HUES6 (cell line): ENCODE measurements at regions not wholly inside any gene's neighbourhood (a gene's known extent, or its start where the extent isn't known, plus 50 kb on each side); places are given as distances from the start of the nearest gene placed in this dataset.

ENCODE experiments used
- H3K27ac ChIP-seq: 2 replicates; pipeline ENCODE4 v1.7.0; 2013; ENCODE audit warnings: low read depth, mild to moderate bottlenecking, low read length, inconsistent platforms
- H3K27me3 ChIP-seq: 2 replicates; pipeline ENCODE4 v1.6.1; 2013; ENCODE audit warnings: low read length; ENCODE audit not compliant: control insufficient read depth, insufficient read depth
- H3K36me3 ChIP-seq: 2 replicates; pipeline ENCODE4 v1.6.1; 2013; ENCODE audit warnings: low read length; ENCODE audit not compliant: control insufficient read depth, insufficient read depth
- H3K4me1 ChIP-seq: 2 replicates; pipeline ENCODE4 v1.6.1; 2013; ENCODE audit warnings: low read length; ENCODE audit not compliant: control insufficient read depth, insufficient read depth
- H3K4me3 ChIP-seq: 2 replicates; pipeline ENCODE4 v1.5.1; 2013; ENCODE audit warnings: low read depth, low read length
- H3K9ac ChIP-seq: one replicate; pipeline ENCODE4 v1.6.1; 2013; ENCODE audit warnings: mild to moderate bottlenecking, low read length
- H3K9me3 ChIP-seq: 2 replicates; pipeline ENCODE4 v1.6.1; 2013; ENCODE audit warnings: low read depth, low read length; ENCODE audit not compliant: control insufficient read depth, insufficient read depth

- no peak overlapping the region for H3K9ac ChIP-seq
- H3K27me3 ChIP-seq: no peaks in the 10 kb centered on the region
- no peak overlapping the region for H3K4me3 ChIP-seq
- H3K27ac ChIP-seq: no peak overlapping the region
- H3K9me3 ChIP-seq: no peaks in the 10 kb centered on the region
- no peaks in the 10 kb centered on the region for H3K4me1 ChIP-seq
- H3K36me3 ChIP-seq: no peaks in the 10 kb centered on the region
Observed at GRCh38 chr13:73228546-73228945, 169.7 kb downstream of the KLF5 start.

- H3K9ac ChIP-seq: no peak overlapping the region
- H3K36me3 ChIP-seq: no peaks in the 10 kb centered on the region
- no peaks in the 10 kb centered on the region for H3K4me1 ChIP-seq
- H3K27ac ChIP-seq: no peak overlapping the region
- H3K4me3 ChIP-seq: no peak overlapping the region
- no peaks in the 10 kb centered on the region for H3K27me3 ChIP-seq
- H3K9me3 ChIP-seq: no peaks in the 10 kb centered on the region
Observed at GRCh38 chr13:73225990-73226389, 167.2 kb downstream of the KLF5 start.

- Histone ChIP-seq H3K4me1 (no peaks in the 10 kb centered on the region), H3K4me3 (no peak overlapping the region), H3K9me3 (no peaks in the 10 kb centered on the region), H3K27ac (no peak overlapping the region), H3K27me3 (no peaks in the 10 kb centered on the region), H3K36me3 (no peaks in the 10 kb centered on the region), H3K9ac (no peak overlapping the region)
Observed at GRCh38 chr13:73224703-73225102, 165.9 kb downstream of the KLF5 start.

- H3K36me3 ChIP-seq: no peaks in the 10 kb centered on the region
- no peak overlapping the region for H3K4me3 ChIP-seq
- no peaks in the 10 kb centered on the region for H3K4me1 ChIP-seq
- no peaks in the 10 kb centered on the region for H3K27me3 ChIP-seq
- no peak overlapping the region for H3K27ac ChIP-seq
- no peak overlapping the region for H3K9ac ChIP-seq
- H3K9me3 ChIP-seq: no peaks in the 10 kb centered on the region
Observed at GRCh38 chr13:73223372-73223781, 164.6 kb downstream of the KLF5 start.

GRCh38 chr13:73222627-73223305, 164.0 kb downstream of the KLF5 start:
- H3K4me3 ChIP-seq: no peak overlapping the region

GRCh38 chr13:73220966-73221720, 162.3 kb downstream of the KLF5 start:
- no peaks in the 10 kb centered on the region for H3K9me3 ChIP-seq
- H3K36me3 ChIP-seq: no peaks in the 10 kb centered on the region
- no peak overlapping the region for H3K27ac ChIP-seq
- no peak overlapping the region for H3K9ac ChIP-seq
- H3K27me3 ChIP-seq: no peaks in the 10 kb centered on the region
- no peak overlapping the region for H3K4me3 ChIP-seq
- no peaks in the 10 kb centered on the region for H3K4me1 ChIP-seq

More at GRCh38 chr13:73222627-73223305, 164.0 kb downstream of the KLF5 start:
- no peaks in the 10 kb centered on the region for H3K36me3 ChIP-seq
- no peaks in the 10 kb centered on the region for H3K27me3 ChIP-seq
- no peak overlapping the region for H3K9ac ChIP-seq
- no peak overlapping the region for H3K27ac ChIP-seq
- H3K4me1 ChIP-seq: no peaks in the 10 kb centered on the region
- H3K9me3 ChIP-seq: no peaks in the 10 kb centered on the region

GRCh38 chr13:73218181-73218580, 159.4 kb downstream of the KLF5 start:
- Histone ChIP-seq H3K36me3 (no peaks in the 10 kb centered on the region), H3K4me3 (no peak overlapping the region), H3K9me3 (no peaks in the 10 kb centered on the region), H3K4me1 (no peaks in the 10 kb centered on the region), H3K27me3 (no peaks in the 10 kb centered on the region), H3K27ac (no peak overlapping the region), H3K9ac (no peak overlapping the region)

GRCh38 chr13:73216381-73216831, 157.6 kb downstream of the KLF5 start:
- Histone ChIP-seq H3K4me3 (no peak overlapping the region), H3K36me3 (no peaks in the 10 kb centered on the region), H3K27ac (no peak overlapping the region), H3K27me3 (no peaks in the 10 kb centered on the region), H3K9ac (no peak overlapping the region), H3K9me3 (no peaks in the 10 kb centered on the region), H3K4me1 (no peaks in the 10 kb centered on the region)

- no peak overlapping the region for H3K4me3 ChIP-seq
- H3K36me3 ChIP-seq: no peaks in the 10 kb centered on the region
- H3K27me3 ChIP-seq: no peaks in the 10 kb centered on the region
- no peaks in the 10 kb centered on the region for H3K4me1 ChIP-seq
- H3K9ac ChIP-seq: no peak overlapping the region
- no peak overlapping the region for H3K27ac ChIP-seq
- no peaks in the 10 kb centered on the region for H3K9me3 ChIP-seq
Observed at GRCh38 chr13:73215823-73216222, 157.0 kb downstream of the KLF5 start.

GRCh38 chr13:73212482-73212881, 153.7 kb downstream of the KLF5 start:
- H3K27me3 ChIP-seq: no peaks in the 10 kb centered on the region
- H3K27ac ChIP-seq: no peak overlapping the region
- no peaks in the 10 kb centered on the region for H3K4me1 ChIP-seq
- no peaks in the 10 kb centered on the region for H3K9me3 ChIP-seq
- no peak overlapping the region for H3K9ac ChIP-seq
- H3K36me3 ChIP-seq: no peaks in the 10 kb centered on the region
- no peak overlapping the region for H3K4me3 ChIP-seq

GRCh38 chr13:73210218-73210883, 151.5 kb downstream of the KLF5 start:
- H3K9me3 ChIP-seq: no peaks in the 10 kb centered on the region

More at GRCh38 chr13:73210218-73210883, 151.5 kb downstream of the KLF5 start:
- H3K27me3 ChIP-seq: no peaks in the 10 kb centered on the region
- H3K9ac ChIP-seq: no peak overlapping the region
- H3K27ac ChIP-seq: no peak overlapping the region
- no peaks in the 10 kb centered on the region for H3K36me3 ChIP-seq
- no peak overlapping the region for H3K4me3 ChIP-seq
- H3K4me1 ChIP-seq: no peaks in the 10 kb centered on the region
